ENCODE measurements at regions not wholly inside any gene's neighbourhood (a gene's known extent, or its start where the extent isn't known, plus 50 kb on each side); places are given as distances from the start of the nearest gene placed in this dataset.
"Not testable (repeated sequence)": the region's sequence is repeated elsewhere in the genome, so short reads cannot be mapped to it uniquely, and the experiment has no call there.

DNA sequence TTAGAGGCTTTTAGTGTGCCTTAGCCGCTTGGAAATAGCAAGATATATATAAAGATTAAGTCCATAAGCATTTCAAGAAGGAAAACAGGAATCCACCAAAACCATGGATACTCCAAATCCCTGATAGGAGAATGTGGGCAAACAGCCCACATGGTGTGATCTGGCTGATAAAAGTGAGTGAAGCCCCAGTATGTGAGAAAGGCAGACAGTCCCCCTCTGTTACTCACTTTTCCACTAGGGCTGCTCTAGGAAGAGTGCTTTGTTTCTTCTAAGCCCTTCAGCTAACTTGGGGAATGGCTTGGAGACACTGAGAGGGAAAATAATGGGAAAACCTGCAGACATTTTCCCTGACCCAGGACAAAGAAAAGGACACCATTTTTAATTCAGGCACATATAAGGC, 802.3 kb upstream of the PRR20A start:
- DNase-seq = no peak

DNA sequence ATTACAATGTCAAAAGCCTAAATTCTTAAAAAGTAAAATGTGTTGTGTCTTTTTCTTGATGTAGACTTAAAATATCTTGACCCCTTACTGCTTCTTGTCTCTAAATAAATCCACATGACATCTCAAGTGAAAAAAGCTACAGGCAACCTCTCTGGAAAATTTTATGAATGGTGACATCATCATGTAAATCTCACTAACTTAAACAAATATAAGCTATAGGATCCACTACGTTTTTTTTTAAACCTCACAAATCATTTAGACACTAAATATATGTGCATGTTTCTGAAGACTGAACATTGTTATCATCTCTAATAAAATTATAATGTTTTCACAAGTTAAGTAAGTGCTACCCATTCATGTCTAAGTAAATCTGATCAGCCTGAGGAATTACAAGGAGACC, 793.7 kb upstream of the PRR20A start:
- no peak for DNase-seq

DNA sequence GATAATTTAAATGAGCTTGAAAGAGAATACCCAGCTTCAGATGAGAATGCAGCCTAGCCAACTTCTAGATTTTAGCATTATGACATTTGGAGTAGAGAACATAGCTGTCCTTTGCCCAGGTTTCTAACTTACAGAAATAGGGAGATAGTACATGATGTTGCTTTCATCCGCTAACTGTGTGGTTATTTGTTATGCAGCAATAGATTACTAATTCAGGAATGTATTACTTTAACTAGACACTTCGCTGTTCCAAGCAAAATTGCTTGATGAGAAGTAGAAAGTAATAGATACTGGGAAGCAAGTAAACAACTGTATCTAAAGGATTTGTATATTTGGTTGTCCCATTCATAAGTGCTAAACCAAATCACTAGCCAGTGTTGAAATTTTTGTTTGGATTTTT, 790.9 kb upstream of the PRR20A start:
- no peak for DNase-seq

DNA sequence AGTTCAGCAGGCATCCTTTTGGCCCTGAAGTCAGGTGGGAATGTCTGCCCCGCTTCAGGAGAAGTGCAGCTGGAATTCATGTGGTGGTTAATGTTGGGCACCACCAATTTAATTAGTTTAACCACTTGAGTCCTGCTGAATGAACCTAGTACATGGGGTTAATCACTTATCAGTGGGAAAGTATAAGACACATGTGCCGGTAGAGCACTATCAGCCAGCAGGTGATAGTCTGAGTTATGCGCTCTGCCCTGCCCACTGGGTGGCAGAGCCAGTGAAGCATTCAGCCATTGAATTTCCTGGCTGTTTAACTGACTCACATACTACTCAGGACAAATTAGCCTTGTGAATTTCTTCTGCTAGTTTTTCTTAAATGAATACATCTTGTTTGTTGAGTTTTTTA, 789.7 kb upstream of the PRR20A start:
- DNase-seq = no peak

DNA sequence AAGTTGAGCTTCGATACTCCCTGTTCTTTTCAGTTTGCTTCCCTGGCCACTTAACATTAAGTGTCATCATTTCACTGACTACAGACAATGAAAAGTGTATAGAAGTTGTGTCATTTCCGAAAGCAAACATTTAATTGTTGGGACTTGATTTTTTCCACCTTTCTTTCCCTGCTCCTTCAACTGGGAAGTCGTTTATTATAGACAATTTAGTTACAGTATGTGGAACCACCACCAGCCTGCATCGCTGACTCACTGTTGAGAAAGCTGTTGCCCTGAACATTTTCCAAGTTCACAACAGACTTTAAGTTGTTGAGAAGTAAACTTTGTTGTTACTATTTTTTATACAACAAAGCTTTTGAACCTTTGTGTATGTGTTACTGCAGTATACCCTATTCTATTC, 788.4 kb upstream of the PRR20A start:
- no peak for DNase-seq

DNA sequence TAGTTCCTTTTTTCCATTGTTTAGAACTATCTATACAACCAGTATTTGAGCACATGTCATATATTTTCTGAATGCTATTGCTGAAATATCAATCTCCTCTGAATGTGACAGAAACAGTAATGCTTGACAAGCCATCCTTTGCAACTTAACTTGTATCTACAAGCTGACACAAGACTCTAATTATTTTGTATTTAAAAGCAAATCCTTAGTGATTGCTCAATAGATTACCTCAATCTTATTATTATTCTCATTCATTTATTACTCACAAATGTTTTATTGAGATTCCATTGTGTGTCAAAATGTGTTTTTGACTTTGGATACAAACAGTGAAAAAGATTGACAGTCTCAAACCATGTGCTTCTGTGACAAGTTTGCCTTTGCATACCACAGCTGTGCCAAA, 787.8 kb upstream of the PRR20A start:
- DNase-seq = no peak

DNA sequence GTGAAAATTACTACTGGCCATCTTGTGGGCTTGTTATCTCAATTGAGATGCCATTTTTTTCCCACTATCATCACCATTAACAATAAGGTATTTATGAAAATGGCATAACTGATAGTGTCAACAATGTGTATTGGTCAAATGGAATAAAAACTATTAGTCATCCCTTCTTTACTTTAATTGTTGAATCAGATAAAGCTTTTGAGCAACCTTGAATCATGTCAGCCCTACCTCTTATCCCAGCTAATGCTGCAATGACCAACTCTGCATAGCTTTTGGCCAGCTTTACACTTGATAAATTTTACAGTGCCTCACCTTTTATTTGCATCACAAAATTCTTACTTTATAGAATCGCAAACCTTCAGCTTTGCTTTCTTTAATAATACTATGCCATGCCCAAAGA, 784.0 kb upstream of the PRR20A start:
- DNase-seq = no peak

DNA sequence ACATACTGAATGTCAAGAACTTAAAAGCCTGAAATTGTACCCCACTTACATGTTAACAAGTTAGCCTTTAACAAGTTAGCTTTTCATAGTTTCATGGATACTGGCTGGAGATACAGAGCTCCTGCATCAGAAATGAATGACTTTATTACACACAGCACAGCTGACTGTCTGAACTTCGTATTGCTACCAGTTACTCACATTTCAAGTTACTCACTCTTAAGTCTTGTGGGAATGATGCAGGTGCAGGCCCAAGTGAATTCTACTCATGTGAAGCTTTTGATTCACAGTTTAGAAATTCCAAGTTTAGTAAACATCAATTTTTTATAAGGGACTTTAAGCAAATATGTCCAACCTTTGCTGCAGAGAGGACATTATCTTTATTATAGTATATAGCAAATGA, 762.2 kb upstream of the PRR20A start:
- DNase-seq = no peak

DNA sequence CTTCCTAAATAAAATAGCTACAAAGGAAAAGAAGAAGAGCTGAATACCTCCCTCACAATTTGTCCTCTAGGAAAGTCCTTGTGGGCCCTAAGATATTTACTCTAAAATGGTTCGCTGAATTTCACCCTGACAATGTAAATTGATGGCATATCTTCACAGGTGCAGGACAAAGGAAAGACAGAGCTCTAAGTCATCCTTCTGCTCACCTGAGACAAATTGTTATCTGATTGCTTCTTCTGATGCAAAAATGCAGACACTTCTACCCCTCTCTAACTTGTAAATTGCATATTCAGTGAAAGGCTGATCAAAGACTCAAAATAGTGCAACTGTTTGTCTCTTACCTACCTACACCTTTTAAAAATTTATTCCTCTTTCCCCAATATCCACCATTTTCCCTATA, 747.2 kb upstream of the PRR20A start:
- DNase-seq = no peak

DNA sequence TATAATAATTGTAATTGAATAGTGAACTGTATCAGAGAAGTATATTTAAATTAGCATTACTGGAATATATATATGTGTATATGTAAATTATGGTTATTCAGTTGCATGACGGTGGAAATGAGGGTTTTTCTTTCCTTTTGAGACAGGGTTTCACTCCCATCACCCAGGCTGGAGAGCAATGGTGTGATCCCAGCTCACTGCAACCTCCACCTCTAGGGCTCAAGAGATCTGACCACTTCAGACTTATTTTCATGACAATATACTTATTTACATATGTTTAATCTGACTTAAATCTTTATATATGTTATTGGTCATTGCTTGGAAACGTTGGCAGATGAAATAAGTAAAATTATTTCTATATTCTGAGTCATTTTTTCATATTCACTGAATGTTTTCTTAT, 744.4 kb upstream of the PRR20A start:
- no peak for DNase-seq

DNA sequence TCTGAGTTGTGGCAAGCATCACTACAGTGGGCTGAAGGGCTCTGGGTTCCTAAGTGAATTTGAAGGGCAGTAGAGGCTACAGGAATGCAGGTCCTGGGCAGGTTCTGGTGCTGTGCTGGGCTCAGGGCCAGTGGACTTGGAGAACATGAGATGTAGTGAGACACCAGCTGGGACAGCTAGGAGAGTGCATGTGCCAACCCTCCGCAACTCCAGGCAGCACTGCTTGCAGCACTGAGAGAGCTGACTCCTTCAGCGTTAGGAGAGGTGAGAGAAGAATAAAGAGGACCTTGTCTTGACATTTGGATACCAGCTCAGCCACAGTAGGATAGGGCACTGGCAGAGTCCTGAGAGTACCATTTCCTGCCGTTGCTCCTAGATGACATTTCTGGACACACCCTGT, 739.9 kb upstream of the PRR20A start:
- no peak for DNase-seq

DNA sequence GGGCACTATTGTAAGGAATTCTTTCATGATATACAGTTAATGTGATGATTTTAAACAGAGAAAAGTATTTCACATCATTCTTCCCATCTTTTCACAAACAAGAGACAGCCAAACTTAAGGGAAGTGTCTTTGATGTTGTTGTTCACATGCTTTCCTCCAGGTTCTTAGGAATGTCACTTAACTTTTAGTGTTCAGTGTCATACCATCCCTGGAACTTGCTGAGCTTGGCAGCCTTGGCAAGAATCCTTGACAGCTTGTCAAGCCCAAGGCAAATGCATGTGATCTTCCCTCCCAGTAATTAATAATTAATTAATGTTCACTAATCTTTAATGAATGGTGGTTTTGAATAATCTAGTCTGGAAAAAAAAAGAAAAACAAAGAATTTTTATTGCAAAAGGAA, 727.9 kb upstream of the PRR20A start:
- no peak for DNase-seq

DNA sequence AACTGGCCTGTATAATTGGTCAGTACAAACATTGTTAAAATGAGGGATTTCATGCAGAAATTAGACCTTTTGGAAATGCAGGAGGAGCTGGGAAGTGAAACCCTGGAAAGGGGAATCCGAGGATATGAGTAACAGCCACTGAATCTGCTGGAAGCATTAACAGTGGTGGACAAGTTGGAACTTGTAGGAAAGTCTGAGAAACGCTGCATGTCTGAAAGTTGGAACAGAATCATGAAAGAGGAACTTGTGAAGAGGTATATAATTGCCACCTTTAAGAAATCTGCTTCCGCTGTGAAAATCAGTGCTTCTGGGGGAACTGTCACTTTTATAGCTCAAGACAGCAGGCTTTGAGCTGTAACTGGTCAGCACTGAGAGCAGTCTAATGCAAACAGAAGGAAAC, 716.5 kb upstream of the PRR20A start:
- no peak for DNase-seq

DNA sequence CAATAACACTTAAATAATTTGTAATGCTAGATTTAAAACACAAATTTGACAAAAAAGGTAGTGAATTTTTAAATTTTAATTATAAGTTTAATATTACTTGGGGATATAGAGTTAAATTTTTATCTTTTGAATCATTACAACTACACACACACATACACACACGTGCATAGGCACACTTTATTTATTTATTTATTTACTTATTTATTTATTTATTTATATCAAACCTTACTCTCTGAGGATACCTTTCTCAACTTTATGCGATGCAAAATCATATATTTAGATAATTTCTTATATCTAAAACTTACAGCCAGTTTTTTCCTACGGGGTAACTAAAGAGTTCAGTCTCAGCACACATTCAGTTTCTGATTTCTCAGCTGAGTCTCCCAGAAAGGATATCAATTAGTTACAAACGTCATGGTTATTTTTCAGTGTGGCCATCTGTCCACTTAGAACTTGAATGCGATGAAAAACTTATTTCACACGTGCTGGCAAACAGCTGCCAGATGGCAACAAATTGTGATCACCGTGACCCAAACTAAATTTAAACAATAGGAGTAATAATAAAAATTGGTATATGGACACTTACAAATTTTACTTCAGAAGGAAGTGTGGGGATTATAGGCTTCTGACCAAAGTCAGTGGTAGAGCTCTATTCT, 683.1 kb upstream of the PRR20A start:
- DNase-seq = no peak

DNA sequence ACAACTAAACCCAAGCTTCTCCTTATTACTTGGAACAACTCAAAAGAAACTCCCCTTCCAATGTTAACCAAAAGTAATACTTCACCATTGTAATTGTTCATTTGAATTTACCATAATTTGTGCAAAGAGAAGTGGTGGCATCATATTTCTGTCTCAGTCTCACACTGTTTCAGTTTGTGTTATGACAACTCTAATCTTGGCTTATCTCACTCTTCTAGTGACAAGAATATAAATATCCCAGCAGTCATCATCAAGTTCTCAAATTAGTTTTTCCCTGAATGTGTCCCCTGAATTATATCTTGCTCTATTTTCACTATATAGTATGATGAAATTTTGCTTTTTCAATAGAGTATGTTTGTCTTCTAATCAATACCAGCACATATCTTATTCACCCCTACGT, 681.4 kb upstream of the PRR20A start:
- no peak for DNase-seq

DNA sequence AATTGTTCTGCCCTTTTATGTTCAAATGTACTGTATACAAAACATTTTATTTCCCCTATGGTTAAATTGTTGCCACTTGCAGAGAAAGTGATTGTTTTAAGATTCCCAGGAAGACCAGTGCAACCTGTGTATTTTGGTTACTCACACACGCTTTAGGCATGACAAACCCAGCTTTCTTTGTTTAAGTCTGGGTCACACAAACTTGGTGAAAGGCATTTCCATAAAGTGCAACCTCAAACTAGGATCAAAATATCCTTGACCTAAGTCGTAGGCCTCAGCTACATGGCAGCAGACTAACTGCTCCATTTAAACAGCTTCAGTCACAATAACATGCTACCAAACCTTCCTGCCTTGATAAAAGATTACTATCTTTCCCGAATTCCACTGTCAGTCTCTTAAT, 639.0 kb upstream of the PRR20A start:
- no peak for DNase-seq

DNA sequence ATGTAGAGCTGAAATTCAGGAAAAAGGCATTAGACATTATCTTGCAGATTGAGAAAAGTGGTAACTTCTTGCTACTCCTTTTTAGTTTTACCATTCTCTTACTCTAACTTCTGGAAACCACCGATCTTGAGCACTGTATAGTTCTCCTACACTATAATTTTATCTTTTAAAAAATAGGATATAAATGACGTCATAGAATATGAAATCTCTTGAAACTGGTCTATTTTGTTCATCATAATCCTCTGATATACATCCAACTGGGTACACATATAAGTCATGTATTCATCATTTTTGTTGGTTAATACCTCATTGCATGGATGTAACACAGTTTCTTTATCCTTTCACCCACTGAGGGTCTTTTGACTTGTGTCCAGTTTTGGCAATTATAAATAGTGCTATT, 629.9 kb upstream of the PRR20A start:
- DNase-seq = no peak

DNA sequence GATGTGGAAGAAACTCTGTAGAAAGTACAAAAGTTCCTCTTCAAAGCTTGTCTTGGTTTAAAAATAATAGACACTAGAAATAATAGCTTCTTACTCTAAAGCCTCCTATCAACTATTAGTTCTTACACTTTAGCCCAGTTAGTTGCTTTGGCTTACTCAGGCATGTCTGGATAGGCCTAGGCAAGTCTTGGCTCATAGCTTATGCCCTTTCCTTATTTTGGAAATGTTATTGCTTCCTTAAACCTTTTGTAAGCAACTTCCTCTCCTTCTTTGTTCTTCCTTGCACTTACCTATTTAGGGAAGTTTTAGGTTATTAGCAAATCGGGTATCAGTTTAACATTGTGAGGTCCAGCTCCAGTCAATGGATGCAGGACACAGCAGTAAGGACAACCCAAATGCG, 628.4 kb upstream of the PRR20A start:
- not testable (repeated sequence) for DNase-seq

DNA sequence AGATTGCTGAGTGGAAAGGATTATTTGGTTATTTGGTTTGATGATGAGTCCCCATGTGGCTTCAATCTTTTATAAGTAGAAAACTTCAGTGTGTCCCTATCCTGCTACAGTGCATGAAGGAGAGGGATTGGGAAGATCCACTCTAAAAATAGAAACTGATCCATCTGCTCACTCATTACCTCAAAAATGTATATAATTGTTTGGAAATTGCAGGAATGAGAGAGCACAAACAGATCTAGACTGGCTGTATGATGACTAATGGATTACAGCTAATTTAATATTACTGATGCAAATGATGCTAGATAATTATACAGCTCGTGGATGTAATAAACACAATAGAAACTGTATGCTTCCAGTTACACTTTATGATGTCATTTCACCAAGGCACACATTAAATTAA, 625.3 kb upstream of the PRR20A start:
- DNase-seq = no peak

DNA sequence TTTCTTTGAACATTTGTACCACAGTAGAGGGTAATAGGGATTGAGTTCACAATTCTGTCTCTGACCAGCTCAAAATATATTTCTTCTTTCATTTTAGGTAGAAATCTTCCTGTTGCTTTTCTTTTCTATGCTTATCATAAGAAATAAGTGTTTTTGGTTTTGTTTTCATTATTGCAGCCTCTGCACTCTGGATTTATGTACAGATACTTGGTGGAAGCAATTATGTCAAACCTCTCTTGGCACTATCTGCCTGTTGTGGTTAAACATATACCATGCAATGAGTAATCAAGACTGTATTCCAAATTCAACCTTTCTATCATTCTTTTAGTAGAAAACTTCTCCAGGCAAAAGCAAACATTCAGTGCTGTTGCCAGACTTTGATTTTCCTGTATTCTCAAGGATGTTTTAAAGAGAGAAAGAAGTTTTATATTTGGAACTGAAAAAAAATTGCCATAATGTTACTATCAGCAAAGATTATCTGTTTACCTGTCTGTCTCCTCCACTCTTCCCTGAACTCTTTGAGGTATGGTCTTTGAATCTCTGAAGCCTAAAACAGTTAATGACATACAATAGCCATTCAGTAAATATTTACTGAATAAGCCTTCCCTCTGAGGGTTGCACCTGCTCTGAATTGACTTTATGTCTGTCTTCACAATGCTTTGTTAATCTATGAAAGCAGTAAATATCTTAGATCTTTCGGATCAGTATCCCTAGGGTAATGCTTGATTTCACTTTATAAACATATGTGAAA, 612.5 kb upstream of the PRR20A start:
- DNase-seq = peak; percentile 45

DNA sequence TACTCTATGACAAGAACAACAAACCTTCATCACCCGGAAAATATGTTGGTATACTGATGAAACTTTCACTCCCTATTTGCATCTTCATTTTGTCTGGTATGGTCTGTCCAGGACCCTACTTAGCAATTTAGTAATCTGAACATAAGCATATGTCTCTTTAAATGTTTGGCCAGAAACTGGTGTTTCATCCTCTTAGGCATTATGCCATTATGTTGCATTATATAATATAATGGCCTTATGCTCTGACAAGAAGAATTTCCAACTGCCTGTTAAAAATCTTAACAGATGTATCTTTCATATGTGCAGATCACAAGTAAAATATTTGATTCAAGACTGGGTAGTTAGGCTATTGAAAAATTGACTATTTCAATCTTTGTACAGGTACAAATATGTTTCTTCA, 610.6 kb upstream of the PRR20A start:
- no peak for DNase-seq

DNA sequence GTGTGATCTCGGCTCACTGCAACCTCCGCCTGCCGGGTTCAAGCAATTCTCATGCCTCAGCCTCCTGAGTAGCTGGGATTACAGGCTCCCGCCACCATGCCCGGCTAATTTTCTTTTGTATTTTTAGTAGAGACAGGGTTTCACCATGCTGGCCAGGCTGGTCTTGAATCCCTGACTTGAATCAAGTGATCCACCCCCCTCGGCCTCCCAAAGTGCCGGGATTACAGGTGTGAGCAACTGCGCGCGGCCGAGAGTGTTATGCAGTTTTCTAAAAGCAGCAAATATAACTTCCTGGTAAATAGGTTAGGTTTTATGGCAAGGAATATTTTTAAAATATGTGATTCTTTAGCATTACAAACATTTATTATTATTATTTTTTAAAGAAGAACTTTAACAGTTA, 592.8 kb upstream of the PRR20A start:
- not testable (repeated sequence) for DNase-seq

DNA sequence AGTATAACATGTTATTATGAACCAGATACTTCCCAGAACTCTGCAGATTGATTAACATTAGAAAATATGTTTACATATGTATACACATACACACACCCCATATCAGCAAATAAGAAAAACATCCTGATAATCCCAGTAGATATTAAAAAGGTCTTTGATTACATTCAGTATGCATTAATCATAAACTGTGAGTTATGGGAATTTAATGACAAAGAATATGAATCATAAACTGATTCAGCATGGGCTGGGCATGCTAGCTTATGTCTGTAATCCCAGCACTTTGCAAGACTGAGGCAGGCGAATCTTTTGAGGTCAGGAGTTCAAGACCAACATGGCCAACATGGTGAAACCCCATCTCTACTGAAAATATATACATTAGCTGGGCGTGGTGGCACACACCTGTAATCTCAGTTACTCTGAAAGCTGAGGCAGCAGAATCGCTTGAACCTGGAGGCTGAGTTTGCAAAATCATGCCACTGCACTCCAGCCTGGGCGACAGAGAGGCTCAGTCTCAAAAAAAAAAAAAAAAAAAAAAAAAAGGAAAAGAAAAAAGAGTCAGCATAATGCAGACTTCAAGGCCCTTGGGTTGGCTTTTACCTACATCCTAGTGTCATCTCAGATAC, 581.9 kb upstream of the PRR20A start:
- DNase-seq = no peak

DNA sequence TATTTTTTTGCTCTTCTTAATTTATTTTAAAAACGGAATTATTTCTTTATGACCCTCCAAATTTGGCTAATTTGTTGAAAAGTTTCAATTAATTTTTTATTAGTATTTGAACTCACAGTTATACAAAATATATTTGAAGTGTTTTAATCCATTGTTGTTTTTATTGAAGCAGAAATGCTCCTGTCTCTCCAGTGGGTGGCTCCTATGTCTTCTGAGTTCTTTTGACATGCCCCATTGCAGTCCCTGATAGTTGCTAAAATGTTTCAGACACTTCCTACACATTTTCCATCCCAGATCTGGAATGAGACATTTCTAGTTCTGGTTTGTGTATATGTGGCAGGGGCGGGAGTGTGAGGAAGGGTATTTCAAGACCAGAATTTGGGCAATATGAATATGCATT, 579.4 kb upstream of the PRR20A start:
- DNase-seq = no peak

DNA sequence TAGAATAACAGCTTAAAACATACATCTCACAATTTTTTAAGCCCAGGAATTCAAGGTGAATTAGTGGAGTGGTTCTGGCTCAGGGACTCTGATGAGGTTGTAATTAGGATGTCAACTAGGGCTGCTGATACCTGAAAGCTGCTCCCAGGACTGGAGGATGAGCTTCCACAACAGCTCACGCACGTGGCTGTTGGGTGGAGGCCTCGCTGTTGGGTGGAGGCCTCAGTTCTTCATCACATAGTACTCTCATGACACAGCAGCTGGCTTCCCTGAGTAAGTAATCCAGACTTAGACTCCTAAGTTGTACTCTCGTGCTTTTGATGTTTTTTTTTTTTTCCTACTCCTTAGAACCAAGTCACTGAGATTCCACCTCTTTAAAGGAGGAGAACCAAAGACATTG, 577.1 kb upstream of the PRR20A start:
- no peak for DNase-seq

Measured in NCI-H1436 (cell line).